SK-N-MC (cell line): ENCODE measurements at regions not wholly inside any gene's neighbourhood (a gene's known extent, or its start where the extent isn't known, plus 50 kb on each side); places are given as distances from the start of the nearest gene placed in this dataset.

Experiments
- EZH2 ChIP-seq: fragments of 200-600 bp; sonication (generic); IDR thresholded peaks from one replicate; pipeline ENCODE4 v1.6.1; 2017; ENCODE audit warnings: antibody characterized with exemption
- POLR2AphosphoS5 ChIP-seq: IDR thresholded peaks from 2 replicates; pipeline ENCODE4 v1.6.1; 2012; ENCODE audit warnings: mild to moderate bottlenecking, low read depth, low read length, borderline replicate concordance

- TF ChIP-seq EZH2 = no peak
- no peak for TF ChIP-seq POLR2AphosphoS5
These were observed 381.8 kb upstream of the THBS1 start for GRCh38 chr15:39199076-39199475.
